ENCODE measurements at regions not wholly inside any gene's neighbourhood (a gene's known extent, or its start where the extent isn't known, plus 50 kb on each side); places are given as distances from the start of the nearest gene placed in this dataset.
"Not testable (repeated sequence)": the region's sequence is repeated elsewhere in the genome, so short reads cannot be mapped to it uniquely, and the experiment has no call there.

DNA sequence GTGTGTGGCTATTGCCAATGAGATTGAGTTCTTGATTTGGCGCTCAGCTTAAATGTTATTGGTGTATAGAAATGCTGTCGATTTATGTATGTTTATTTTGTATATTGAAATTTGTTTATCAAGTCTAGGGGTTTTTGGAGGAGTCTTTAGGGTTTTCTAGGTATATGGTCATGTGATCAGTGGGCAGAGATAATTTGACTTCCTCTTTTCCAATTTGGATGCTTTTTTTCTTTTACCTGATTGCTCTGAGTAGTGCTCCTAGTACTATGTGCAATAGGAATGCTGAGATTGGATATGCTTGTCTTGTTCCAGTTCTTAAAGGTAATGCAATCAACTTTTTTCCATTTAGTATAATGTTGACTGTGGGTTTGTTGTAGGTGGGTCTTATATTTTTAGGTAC lies 99.8 kb upstream of the PMCH start:
- DNase-seq: no peak

DNA sequence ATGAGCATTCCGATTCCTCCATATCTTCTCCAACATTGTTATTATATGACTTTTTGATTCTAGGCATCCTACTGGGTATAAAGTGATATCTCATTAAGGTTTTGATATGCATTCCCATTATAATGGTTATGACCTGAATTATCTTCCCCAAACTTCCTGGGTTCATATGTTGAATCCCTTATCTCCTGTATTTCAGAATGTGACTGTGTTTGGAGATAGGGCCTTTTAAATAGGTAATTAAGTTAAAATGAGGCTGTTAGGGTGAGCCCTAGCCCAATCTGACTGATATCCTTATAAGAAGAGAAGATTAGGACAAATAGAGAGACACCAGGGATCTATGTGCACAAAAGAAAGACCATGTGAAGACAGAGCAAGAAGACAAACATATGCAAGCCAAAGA lies 96.9 kb upstream of the PMCH start:
- DNase-seq: no peak

DNA sequence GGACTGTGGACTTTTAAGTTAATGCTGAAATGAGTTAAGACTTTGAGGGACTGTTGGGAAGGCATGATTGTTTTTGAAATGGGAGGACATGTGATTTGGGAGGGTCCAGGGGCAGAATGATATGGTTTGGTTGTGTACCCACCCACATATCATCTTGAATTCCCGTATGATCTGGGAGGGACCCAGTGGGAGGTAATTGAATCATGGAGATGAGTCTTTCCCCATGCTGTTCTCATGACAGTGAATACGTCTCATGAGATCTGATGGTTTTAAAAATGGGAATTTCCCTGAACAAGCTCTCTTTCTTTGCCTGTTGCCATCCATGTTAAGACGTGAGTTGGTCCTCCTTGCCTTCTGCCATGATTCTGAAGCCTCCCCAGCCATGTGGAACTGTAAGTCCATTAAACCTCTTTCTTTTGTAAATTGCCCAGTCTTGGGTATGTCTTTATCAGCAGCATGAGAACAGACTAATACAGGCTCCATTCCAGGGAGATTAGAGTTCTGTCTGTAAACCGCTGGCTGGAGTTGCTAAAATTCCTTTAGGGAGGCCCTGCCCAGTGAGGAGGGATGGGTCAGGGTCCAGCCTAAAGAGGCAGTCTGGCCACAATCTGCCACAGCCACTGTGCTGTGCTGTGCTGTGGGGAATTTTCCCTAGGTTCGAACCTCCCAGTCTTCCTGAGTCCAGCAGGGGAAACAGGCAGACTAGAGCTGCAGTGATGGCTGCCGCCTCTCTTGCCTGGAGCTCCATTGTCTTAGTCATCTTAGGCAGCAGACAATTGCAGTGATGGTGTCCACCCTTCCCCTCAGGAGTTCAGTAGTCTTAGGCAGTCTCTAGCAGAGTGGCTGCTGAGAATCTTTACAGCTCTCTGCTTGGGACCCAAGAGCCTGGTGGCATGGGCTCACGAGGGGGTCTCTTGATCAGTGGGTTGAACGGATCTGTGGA lies 94.1 kb upstream of the PMCH start:
- not testable (repeated sequence) for DNase-seq

DNA sequence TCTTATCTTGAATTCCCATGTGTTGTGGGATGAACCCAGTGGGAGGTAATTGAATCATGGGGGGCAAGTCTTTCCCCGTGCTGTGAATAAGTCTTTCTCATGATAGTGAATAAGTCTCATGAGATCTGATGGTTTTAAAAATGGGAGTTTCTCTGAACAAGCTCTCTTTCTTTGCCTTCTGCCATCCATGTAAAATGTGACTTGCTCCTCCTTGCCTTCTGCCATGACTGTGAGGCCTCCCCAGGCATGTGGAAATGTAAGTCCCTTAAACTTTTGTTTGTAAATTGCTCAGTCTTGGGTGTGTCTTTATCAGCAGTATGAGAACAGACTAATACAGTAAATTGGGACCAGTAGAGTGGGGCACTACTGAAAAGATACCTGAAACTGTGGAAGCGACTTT lies 92.1 kb upstream of the PMCH start:
- not testable (repeated sequence) for DNase-seq

DNA sequence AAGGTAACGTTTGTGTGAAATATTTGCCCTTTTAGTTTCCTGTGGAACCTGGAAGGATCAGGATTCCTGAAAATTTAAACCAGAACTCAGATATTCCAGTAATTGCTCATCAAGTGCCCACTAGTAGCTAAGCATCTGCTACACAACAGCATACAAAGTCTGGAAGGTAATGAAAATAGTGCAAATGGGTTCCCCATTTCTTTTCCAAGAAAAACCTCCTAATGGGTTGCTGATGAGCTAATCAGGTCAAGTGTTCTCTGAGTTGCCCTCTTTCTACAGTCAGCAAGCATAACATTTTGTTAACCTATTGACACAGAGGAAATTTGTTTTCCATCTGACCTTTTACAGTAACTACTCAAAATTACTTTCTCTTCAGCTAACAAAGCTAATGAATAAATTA lies 83.6 kb upstream of the PMCH start:
- DNase-seq: no peak

DNA sequence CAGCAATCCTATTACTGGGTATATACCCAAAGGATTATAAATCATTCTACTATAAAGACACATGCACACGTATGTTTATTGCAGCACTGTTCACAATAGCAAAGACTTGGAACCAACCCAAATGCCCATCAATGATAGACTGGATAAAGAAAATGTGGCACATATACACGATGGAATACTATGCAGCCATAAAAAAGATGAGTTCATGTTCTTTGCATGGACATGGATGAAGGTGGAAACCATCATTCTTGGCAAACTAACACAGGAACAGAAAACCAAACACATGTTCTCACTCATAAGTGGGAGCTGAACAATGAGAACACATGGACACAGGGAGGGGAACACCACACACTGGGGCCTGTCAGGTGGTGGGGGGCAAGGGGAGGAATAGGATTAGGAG lies 58.1 kb upstream of the PMCH start:
- not testable (repeated sequence) for DNase-seq

DNA sequence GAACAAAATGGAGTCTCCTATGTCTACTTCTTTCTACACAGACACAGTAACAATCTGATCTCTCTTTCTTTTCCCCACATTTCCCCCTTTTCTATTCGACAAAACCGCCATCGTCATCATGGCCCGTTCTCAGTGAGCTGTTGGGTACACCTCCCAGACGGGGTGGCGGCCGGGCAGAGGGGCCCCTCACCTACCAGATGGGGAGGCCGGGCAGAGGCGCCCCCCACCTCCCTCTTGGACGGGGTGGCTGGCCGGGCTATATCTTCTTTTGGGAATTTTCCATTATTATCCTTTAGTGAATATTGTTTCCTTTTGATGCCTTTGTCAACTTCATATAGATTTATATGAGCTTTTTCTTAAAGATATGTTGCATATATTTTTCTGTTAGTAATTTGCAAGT lies 53.4 kb upstream of the PMCH start:
- not testable (repeated sequence) for DNase-seq

DNA sequence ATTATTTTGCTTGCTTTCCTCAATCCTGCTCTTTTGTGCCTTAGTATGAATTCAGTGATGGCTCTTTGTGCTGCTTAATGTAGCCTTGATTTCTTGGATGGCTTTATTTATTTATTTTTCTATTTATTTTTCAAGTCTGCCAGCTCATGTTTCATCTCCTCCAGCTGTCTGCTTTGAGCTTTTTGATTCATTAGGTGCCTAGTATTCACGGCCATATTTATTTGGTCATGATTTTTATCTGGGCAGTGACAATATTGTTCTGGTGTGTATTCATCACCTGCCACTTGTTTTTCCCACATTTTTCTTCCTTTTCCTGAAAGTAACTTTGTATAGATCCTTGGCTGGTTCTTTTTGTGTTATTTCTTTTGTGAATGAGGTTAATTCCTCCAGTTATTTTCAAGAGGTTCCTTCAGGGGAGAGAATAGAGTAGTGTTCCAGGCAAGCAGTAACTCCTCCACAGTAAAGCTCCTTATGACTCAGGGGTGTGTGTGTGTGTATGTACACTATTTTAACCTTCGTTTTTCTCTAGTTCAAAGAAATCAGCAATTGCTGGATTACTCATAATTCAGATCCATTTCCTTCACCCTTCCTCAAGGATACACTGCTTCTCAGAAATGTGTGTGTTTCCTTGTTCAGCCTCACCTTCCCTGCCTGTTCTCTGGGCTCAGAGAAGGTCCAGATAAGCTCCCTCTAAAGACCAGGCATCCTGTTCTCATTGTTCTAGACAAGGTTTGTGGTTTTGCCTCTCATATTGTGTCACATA lies 51.6 kb upstream of the PMCH start:
- DNase-seq: no peak
